ENCODE measurements at regions not wholly inside any gene's neighbourhood (a gene's known extent, or its start where the extent isn't known, plus 50 kb on each side); places are given as distances from the start of the nearest gene placed in this dataset.
A peak's percentile ranks its signal among the peaks of the same experiment; 100 is the strongest.

DNA sequence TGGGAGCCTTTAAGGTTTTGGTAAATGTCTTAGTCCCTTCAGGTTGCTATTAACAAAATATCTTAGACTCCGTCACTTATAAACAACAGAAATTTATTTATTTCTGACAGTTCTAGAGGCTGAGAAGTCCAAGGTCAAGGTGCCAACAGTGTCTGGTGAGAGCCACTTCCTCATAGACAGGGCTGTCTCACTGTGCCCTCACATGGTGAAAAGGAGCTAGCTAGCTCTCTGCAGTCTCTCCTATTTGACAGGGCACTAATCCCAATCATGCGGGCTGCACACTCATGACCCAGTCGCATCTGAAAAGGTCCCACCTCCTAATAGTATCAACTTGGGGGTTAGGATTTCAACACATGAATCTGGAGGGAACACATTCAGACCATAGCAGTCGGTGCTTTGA, 63.4 kb upstream of the KLF3 start:
- TF ChIP-seq, protein P1, sequence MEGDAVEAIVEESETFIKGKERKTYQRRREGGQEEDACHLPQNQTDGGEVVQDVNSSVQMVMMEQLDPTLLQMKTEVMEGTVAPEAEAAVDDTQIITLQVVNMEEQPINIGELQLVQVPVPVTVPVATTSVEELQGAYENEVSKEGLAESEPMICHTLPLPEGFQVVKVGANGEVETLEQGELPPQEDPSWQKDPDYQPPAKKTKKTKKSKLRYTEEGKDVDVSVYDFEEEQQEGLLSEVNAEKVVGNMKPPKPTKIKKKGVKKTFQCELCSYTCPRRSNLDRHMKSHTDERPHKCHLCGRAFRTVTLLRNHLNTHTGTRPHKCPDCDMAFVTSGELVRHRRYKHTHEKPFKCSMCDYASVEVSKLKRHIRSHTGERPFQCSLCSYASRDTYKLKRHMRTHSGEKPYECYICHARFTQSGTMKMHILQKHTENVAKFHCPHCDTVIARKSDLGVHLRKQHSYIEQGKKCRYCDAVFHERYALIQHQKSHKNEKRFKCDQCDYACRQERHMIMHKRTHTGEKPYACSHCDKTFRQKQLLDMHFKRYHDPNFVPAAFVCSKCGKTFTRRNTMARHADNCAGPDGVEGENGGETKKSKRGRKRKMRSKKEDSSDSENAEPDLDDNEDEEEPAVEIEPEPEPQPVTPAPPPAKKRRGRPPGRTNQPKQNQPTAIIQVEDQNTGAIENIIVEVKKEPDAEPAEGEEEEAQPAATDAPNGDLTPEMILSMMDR (IDR thresholded peaks at IDR 0.05; ENCODE audit: insufficient read depth, low read depth, low read length, missing control alignments), result no peak
- DNase-seq (ENCODE audit: low read depth), result peak; percentile 24
- no peak overlapping the region for H3K4me3 ChIP-seq (ENCODE audit: low read depth, low read length)

DNA sequence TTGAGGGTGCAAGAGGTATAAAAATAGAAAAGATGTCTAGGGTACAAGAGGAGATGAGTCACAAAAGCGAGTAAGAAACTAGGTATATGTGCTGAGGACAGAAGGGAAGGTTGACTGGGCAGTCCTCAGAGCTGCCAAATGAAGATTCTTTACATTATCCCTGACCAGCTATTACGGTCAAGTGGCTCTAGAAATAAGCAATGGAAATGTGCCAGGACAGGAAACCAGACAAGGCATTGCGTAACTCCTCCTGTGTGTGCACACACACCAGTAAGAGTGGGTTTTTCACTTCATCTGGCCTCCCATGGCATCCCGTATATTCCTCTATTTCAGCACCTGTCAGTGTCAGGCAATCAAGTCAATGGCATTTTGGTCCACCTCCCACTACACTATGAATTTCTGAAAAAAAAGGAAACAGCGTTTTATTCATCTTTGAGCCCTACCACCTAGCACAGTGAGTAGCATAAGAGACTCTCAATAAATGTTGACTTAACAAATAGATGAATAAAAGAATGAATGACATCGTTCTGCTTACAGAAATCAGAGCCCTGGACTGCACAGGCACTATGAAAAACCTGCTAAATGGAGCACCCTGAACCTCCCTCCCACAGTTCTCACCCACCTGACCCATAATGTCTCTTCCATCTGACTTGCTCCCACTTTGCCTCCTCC, 62.6 kb upstream of the KLF3 start:
- no peak overlapping the region for H3K4me3 ChIP-seq (ENCODE audit: low read depth, low read length)
- TF ChIP-seq, protein P1 (IDR thresholded peaks at IDR 0.05; ENCODE audit: insufficient read depth, low read depth, low read length, missing control alignments), result no peak
- DNase-seq (ENCODE audit: low read depth), result no peak

DNA sequence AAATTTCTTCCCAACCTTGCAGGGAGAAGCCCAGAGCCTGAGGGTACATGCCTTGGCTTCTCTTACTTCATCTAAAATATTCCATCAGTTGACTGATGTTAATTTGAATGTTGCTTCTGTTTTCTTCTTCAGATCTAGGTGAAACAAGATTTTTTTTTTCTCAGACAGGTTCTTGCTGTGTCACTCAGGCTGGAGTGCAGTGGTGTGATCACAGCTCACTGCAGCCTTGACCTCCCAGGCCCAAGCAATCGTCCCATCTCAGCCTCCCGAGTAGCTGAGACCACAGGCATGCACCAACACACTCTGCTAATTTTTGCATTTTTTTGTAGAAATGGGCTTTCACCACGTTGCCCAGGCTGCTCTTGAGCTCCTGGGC, 62.1 kb upstream of the KLF3 start:
- DNase-seq (ENCODE audit: low read depth), result no peak
- TF ChIP-seq, protein P1 (IDR thresholded peaks at IDR 0.05; ENCODE audit: insufficient read depth, low read depth, low read length, missing control alignments), result no peak
- H3K4me3 ChIP-seq (ENCODE audit: low read depth, low read length), result no peak overlapping the region

DNA sequence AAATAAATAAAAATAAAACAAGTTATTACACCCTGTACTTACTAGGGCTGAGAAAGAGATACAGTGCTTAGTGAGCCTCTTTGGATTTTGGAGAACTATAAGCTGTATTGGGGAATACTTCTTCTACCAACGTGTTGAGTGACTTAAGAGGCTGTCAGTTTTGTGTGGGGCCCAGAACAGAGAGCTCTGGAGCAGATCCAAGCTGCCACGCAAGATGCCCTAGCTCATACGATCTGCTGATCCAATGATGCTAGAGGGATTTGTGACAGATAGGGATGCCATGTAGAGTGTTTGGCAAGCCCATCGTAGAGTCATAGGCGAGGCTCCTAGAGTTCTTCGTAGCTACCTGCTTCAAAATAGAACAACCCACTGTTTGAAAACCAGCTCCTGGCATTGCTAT, 60.3 kb upstream of the KLF3 start:
- no peak overlapping the region for H3K4me3 ChIP-seq (ENCODE audit: low read depth, low read length)
- no peak for DNase-seq (ENCODE audit: low read depth)
- TF ChIP-seq, protein P1 (IDR thresholded peaks at IDR 0.05; ENCODE audit: insufficient read depth, low read depth, low read length, missing control alignments), result no peak

DNA sequence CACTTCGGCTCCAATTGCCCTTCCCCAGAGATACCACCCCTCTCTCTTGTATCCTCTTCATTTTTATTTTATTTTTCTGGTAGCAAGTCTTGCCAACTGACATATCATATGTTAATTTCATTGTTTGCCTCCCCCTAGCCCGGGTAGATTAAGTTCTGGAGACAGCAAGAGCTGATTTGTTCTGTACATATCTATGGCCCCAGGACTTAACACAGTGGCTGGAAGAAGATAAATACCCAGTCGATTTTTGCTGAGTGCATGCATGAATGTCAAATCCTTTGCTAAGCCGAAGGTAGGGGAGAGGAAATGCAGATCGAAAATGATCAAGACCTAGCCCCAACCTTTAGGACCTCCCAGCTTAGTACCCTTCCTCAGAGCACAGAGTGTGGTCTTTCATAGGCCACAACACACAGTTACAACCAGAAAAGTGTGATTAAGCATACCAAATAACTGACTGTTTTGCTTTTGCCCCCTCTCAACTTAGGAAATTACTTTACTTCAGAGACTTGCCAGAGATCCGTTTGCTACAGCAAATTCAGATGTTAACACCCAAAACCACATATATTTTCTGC, 58.7 kb upstream of the KLF3 start:
- DNase-seq (ENCODE audit: low read depth), result no peak
- TF ChIP-seq, protein P1 (IDR thresholded peaks at IDR 0.05; ENCODE audit: insufficient read depth, low read depth, low read length, missing control alignments), result no peak
- no peak overlapping the region for H3K4me3 ChIP-seq (ENCODE audit: low read depth, low read length)

DNA sequence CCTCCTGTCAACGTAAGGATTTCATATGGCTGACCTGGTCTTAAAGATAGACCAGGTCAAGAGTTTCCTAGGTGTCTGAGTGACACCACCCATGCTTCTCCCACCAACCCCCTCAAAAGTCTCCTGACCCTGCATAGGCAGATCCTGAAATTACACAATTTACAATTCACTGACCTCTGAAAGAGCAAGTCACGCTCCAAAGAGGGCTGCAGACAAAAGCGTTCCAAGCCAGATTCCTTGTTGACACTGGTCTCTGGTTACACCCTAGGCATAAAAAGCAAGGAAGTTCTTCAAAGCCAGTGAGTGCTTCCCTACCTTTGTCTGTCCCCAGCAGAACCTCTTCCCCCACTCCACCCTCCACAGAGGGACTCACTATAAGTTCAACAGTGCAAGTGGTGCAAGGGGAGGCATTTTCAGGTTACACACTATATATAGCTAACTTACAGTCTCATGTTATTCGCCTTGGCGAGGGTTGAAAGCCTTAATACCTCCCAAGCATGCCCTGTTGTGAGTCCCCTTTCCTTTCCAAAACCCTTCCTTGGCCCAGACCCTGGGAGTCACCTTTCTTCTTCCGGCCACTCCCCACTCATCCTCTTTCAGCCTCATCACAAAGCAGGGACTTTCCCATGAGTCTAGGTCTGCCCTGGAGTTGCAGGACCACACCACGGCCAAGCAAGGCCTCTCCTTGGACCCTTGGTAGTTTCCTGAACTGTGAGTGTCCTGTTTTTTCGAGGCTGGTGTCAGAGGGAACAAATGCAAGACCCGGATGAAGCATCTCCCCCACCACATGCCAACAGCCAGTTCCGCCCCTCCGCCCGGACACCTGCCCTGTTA, 58.0 kb upstream of the KLF3 start:
- TF ChIP-seq, protein P1 (IDR thresholded peaks at IDR 0.05; ENCODE audit: insufficient read depth, low read depth, low read length, missing control alignments), result no peak

More for the DNA sequence above, 58.0 kb upstream of the KLF3 start:
- DNase-seq (ENCODE audit: low read depth), result no peak
- H3K4me3 ChIP-seq (ENCODE audit: low read depth, low read length), result no peak overlapping the region
